ENCODE measurements at regions not wholly inside any gene's neighbourhood (a gene's known extent, or its start where the extent isn't known, plus 50 kb on each side); places are given as distances from the start of the nearest gene placed in this dataset.

DNA sequence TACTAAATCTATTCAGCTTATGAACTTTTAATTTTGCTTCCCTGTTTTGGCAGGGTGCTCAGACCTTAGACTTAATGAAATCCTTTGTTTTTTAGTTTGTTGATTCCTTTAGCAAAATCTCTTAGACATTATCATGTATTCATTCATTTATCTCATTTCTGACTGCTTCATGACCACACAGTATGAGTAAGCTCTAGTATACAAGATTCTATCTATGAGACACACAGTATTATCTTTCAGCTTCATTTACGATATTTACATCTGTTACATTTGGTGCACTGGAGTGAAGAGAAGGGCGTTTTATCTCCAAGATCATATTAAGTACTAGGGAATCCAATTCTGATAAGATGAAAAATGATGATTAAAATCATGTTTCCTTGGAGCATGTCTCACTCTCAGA is 448.1 kb upstream of the CA10 start:
- Histone ChIP-seq H2BK5ac (ENCODE audit: low read depth, low read length, poor library complexity, severe bottlenecking) (no peak overlapping the region), H4K20me1 (ENCODE audit: insufficient read depth, low read length) (no peaks in the 10 kb centered on the region), H2AK9ac (replicated peaks; ENCODE audit: low read depth, low read length, poor library complexity) (no peak overlapping the region), H3K9ac (ENCODE audit: low read depth, low read length) (no peak overlapping the region), H3K4me2 (ENCODE audit: low read depth, low read length) (no peak overlapping the region), H3K14ac (replicated peaks; ENCODE audit: low read depth, low read length) (no peak overlapping the region), H2AFZ (replicated peaks; ENCODE audit: low read length, poor library complexity) (no peak overlapping the region), H4K8ac (ENCODE audit: low read depth in 2 of 2, low read length in 2 of 2) (no peak overlapping the region), H4K5ac (ENCODE audit: low read depth, low read length) (no peak overlapping the region), H3K9me3 (ENCODE audit: control insufficient read depth, insufficient read depth, low read length) (no peaks in the 10 kb centered on the region; the same call in 1 of the 2 replicates), H3K9me1 (ENCODE audit: insufficient read depth, low read length) (no peaks in the 10 kb centered on the region), H3K79me1 (ENCODE audit: low read depth in 1 of 2, low read length in 2 of 2) (no peaks in the 10 kb centered on the region), H3K56ac (ENCODE audit: extremely low read depth, insufficient read depth, low read length) (no peak overlapping the region), H3K4ac (ENCODE audit: low read depth, low read length) (no peak overlapping the region), H3K27me3 (ENCODE audit: control insufficient read depth, insufficient read depth, low read length) (no peaks in the 10 kb centered on the region), H3K23ac (ENCODE audit: low read depth, low read length) (no peak overlapping the region), H3K27ac (ENCODE audit: insufficient read depth, low read length) (no peak overlapping the region), H3K4me1 (ENCODE audit: control insufficient read depth, insufficient read depth, low read length) (no peaks in the 10 kb centered on the region), H3K18ac (ENCODE audit: low read depth, low read length) (no peak overlapping the region), H4K91ac (ENCODE audit: insufficient read depth, low read depth, low read length) (no peak overlapping the region), H3K36me3 (ENCODE audit: control insufficient read depth, insufficient read depth, low read length) (no peaks in the 10 kb centered on the region), H2BK20ac (ENCODE audit: low read depth, low read length) (no peak overlapping the region), H3K4me3 (ENCODE audit: insufficient read depth, low read depth, low read length) (no peak overlapping the region), H2BK120ac (ENCODE audit: low read depth, low read length) (no peak overlapping the region), H2BK15ac (ENCODE audit: low read depth, low read length) (no peak overlapping the region), H2AK5ac (ENCODE audit: low read depth, low read length) (no peak overlapping the region)
- TF ChIP-seq, protein P1, sequence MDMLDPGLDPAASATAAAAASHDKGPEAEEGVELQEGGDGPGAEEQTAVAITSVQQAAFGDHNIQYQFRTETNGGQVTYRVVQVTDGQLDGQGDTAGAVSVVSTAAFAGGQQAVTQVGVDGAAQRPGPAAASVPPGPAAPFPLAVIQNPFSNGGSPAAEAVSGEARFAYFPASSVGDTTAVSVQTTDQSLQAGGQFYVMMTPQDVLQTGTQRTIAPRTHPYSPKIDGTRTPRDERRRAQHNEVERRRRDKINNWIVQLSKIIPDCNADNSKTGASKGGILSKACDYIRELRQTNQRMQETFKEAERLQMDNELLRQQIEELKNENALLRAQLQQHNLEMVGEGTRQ (IDR thresholded peaks at IDR 0.05; ENCODE audit: low read depth, low read length): no peak
- TF ChIP-seq RCOR1 (IDR thresholded peaks at IDR 0.05; ENCODE audit: insufficient replicate concordance, low read length) (no peak), CHD1 (IDR thresholded peaks at IDR 0.05; ENCODE audit: low read depth, low read length) (no peak), RFX5 (IDR thresholded peaks at IDR 0.05; ENCODE audit: low read depth, low read length) (no peak), FOS (IDR thresholded peaks at IDR 0.05; ENCODE audit: low read depth, low read length) (no peak), SMC3 (IDR thresholded peaks at IDR 0.05; ENCODE audit: low read depth, low read length) (no peak), MXI1 (IDR thresholded peaks at IDR 0.05; ENCODE audit: borderline replicate concordance, low read depth, low read length) (no peak), POLR2A (IDR thresholded peaks at IDR 0.05; ENCODE audit: low read depth, low read length) (no peak), BHLHE40 (IDR thresholded peaks at IDR 0.05; ENCODE audit: low read depth, low read length) (no peak), MAFK (IDR thresholded peaks at IDR 0.05; ENCODE audit: low read depth, low read length) (no peak), MAZ (IDR thresholded peaks at IDR 0.05; ENCODE audit: borderline replicate concordance, low read depth, low read length) (no peak), CEBPB (IDR thresholded peaks at IDR 0.05; ENCODE audit: low read depth, low read length) (no peak), RAD21 (IDR thresholded peaks at IDR 0.05; ENCODE audit: low read length) (no peak), NFE2L2 (IDR thresholded peaks at IDR 0.05; ENCODE audit: low read depth, low read length) (no peak)
- TF ChIP-seq, protein P2, sequence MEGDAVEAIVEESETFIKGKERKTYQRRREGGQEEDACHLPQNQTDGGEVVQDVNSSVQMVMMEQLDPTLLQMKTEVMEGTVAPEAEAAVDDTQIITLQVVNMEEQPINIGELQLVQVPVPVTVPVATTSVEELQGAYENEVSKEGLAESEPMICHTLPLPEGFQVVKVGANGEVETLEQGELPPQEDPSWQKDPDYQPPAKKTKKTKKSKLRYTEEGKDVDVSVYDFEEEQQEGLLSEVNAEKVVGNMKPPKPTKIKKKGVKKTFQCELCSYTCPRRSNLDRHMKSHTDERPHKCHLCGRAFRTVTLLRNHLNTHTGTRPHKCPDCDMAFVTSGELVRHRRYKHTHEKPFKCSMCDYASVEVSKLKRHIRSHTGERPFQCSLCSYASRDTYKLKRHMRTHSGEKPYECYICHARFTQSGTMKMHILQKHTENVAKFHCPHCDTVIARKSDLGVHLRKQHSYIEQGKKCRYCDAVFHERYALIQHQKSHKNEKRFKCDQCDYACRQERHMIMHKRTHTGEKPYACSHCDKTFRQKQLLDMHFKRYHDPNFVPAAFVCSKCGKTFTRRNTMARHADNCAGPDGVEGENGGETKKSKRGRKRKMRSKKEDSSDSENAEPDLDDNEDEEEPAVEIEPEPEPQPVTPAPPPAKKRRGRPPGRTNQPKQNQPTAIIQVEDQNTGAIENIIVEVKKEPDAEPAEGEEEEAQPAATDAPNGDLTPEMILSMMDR (conservative IDR thresholded peaks at IDR 0.05; ENCODE audit: low read depth, low read length): no peak
- TF ChIP-seq, protein P3, sequence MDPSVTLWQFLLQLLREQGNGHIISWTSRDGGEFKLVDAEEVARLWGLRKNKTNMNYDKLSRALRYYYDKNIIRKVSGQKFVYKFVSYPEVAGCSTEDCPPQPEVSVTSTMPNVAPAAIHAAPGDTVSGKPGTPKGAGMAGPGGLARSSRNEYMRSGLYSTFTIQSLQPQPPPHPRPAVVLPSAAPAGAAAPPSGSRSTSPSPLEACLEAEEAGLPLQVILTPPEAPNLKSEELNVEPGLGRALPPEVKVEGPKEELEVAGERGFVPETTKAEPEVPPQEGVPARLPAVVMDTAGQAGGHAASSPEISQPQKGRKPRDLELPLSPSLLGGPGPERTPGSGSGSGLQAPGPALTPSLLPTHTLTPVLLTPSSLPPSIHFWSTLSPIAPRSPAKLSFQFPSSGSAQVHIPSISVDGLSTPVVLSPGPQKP (IDR thresholded peaks at IDR 0.05; ENCODE audit: borderline replicate concordance, low read depth, low read length): no peak
- ChIA-PET POLR2A (ENCODE audit: unreplicated experiment) (no interaction called here), CTCF (no interaction called here)
- intact Hi-C loops (cut with micrococcal nuclease): no loop called here
- no CpG with 5 or more reads among the region's 2 CpGs for WGBS, 2 experiments (ENCODE audit: extremely low coverage in 2 of 2, insufficient read length in 1 of 2)
- no TSS peak for BruUV-seq (replicated peaks)
- DNase-seq (no peak), ATAC-seq (ENCODE audit: low read depth) (no peak)
- in situ Hi-C loops (cut with MboI; ENCODE audit: low sequenced_read_pairs): no loop called here
- dilution Hi-C loops (cut with HindIII; ENCODE audit: low sequenced_read_pairs, unreplicated experiment): no loop called here

Data from IMR-90 (cell line).